ENCODE measurements at regions not wholly inside any gene's neighbourhood (a gene's known extent, or its start where the extent isn't known, plus 50 kb on each side); places are given as distances from the start of the nearest gene placed in this dataset.

DNA sequence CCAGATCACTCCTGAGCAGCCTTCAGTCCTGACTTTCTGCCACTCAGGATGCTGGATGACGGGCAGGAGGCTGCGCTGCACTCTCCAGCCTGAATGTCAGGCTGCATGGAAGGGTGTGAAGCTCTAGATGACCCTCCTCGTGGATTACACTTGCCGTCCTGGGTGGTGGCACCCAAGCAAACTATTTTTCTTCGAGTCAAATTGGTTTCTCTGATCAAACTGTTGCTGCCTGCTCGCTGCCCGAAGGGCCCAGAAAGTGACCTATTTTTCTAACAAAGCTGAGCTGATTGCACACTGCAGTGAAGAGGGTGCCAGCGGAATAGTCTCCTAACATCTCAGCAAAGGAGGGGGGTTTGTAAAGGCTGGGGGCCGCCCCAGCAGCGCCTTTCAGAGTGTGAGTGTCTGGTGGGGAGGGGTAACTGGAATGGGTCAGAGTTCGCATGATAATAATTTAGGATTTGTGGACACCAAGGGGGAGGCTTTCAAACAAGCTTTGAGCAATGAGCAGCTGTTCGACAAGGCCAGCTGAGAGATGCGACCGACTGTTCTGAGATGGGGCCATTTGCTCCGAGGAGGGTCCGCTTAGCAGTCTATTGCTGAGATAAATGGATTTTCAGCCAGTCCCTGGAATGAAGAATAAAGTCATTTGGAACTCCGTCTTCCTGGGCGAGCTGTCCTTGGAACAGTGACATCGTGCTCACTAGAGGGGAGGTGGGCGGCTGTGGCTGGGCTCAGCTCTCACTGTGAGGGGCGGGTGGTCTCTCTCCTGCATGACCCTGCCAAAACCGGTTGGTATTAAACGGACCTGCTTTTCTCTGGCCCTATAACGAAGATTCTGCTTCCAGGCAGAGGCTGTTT is 537.6 kb downstream of the BRD1 start:
- no peaks in the 10 kb centered on the region for H3F3A ChIP-seq (ENCODE audit: low read depth)
- H2AFZ ChIP-seq (ENCODE audit: low read length), result no peak overlapping the region
- H3K79me2 ChIP-seq (ENCODE audit: insufficient read depth, low read length), result no peaks in the 10 kb centered on the region
- no peaks in the 10 kb centered on the region for H3K36me3 ChIP-seq (ENCODE audit: insufficient read depth, low read length)
- TF ChIP-seq, protein P1, sequence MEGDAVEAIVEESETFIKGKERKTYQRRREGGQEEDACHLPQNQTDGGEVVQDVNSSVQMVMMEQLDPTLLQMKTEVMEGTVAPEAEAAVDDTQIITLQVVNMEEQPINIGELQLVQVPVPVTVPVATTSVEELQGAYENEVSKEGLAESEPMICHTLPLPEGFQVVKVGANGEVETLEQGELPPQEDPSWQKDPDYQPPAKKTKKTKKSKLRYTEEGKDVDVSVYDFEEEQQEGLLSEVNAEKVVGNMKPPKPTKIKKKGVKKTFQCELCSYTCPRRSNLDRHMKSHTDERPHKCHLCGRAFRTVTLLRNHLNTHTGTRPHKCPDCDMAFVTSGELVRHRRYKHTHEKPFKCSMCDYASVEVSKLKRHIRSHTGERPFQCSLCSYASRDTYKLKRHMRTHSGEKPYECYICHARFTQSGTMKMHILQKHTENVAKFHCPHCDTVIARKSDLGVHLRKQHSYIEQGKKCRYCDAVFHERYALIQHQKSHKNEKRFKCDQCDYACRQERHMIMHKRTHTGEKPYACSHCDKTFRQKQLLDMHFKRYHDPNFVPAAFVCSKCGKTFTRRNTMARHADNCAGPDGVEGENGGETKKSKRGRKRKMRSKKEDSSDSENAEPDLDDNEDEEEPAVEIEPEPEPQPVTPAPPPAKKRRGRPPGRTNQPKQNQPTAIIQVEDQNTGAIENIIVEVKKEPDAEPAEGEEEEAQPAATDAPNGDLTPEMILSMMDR (conservative IDR thresholded peaks at IDR 0.05; ENCODE audit: low read length), result no peak
- TF ChIP-seq EZH2phosphoT487 (IDR thresholded peaks at IDR 0.05; ENCODE audit: borderline replicate concordance), result no peak
- no peak overlapping the region for H3K4me2 ChIP-seq (ENCODE audit: low read depth, low read length, poor library complexity, severe bottlenecking)
- no peak overlapping the region for H3K9ac ChIP-seq (ENCODE audit: low read depth, low read length, poor library complexity, severe bottlenecking)
- H3K27me3 ChIP-seq (ENCODE audit: insufficient read depth, low read length, poor library complexity, severe bottlenecking), result no peaks in the 10 kb centered on the region
- no peaks in the 10 kb centered on the region for H4K20me1 ChIP-seq (ENCODE audit: insufficient read depth, low read length, poor library complexity, severe bottlenecking)
- no peaks in the 10 kb centered on the region for H3K9me2 ChIP-seq (replicated peaks; ENCODE audit: low read depth, low read length)
- H3K4me3 ChIP-seq (ENCODE audit: low read length, poor library complexity, severe bottlenecking), result no peak overlapping the region
- H3K4me1 ChIP-seq (ENCODE audit: insufficient read depth, low read length, poor library complexity, severe bottlenecking), result no peaks in the 10 kb centered on the region
- peaks cover 17% of the 10 kb centered on the region; the same call in 1 of the 2 replicates for H3K9me3 ChIP-seq (ENCODE audit: insufficient read depth, low read depth, low read length)

DNA sequence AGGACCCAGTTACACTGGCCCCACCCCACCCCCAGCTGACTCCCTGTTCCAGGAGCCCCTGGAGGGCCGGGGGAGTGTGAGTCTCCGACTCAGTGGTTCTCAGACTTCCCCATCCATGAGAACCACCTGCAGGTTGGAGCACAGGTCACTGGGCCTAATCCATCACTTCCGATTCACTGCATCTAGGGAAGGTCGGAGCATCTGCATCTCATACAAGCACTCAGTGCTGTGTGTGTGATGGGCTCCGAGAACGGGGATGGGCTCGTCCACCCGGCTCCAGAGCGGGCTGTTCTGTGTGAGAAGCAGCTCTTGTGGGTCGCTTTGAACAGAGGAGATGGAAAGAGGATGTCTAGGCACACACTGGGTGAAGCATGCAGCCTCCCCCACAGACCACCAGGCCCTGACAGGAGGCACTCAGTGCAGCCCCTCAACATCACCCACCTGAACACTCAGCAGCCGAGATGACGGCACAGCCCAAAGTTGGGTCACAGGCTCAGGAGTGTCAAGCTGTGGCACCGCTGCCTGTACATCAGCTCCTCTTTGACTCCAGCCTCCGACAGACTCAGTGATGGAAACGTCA is 541.4 kb downstream of the BRD1 start:
- H2AFZ ChIP-seq (ENCODE audit: low read length), result no peak overlapping the region
- H3K36me3 ChIP-seq (ENCODE audit: insufficient read depth, low read length), result no peaks in the 10 kb centered on the region
- no peaks in the 10 kb centered on the region for H3K9me2 ChIP-seq (replicated peaks; ENCODE audit: low read depth, low read length)
- H3K27me3 ChIP-seq (ENCODE audit: insufficient read depth, low read length, poor library complexity, severe bottlenecking), result no peaks in the 10 kb centered on the region
- no peaks in the 10 kb centered on the region for H3K79me2 ChIP-seq (ENCODE audit: insufficient read depth, low read length)
- H3K9me3 ChIP-seq (ENCODE audit: insufficient read depth, low read depth, low read length), result peaks cover 10% of the 10 kb centered on the region; the same call in 1 of the 2 replicates
- H3K4me2 ChIP-seq (ENCODE audit: low read depth, low read length, poor library complexity, severe bottlenecking), result no peak overlapping the region
- H3K4me1 ChIP-seq (ENCODE audit: insufficient read depth, low read length, poor library complexity, severe bottlenecking), result no peaks in the 10 kb centered on the region
- no peak overlapping the region for H3K4me3 ChIP-seq (ENCODE audit: low read length, poor library complexity, severe bottlenecking)
- no peaks in the 10 kb centered on the region for H3F3A ChIP-seq (ENCODE audit: low read depth)
- no peak for TF ChIP-seq EZH2phosphoT487 (IDR thresholded peaks at IDR 0.05; ENCODE audit: borderline replicate concordance)
- TF ChIP-seq, protein P1 (conservative IDR thresholded peaks at IDR 0.05; ENCODE audit: low read length), result no peak
- no peaks in the 10 kb centered on the region for H4K20me1 ChIP-seq (ENCODE audit: insufficient read depth, low read length, poor library complexity, severe bottlenecking)
- no peak overlapping the region for H3K9ac ChIP-seq (ENCODE audit: low read depth, low read length, poor library complexity, severe bottlenecking)

GRCh38 chr22:49284931-49285330 is 542.7 kb downstream of the BRD1 start:
- no peaks in the 10 kb centered on the region for H3F3A ChIP-seq (ENCODE audit: low read depth)
- H3K4me1 ChIP-seq (ENCODE audit: insufficient read depth, low read length, poor library complexity, severe bottlenecking), result no peaks in the 10 kb centered on the region
- no peak overlapping the region for H2AFZ ChIP-seq (ENCODE audit: low read length)
- no peaks in the 10 kb centered on the region for H3K36me3 ChIP-seq (ENCODE audit: insufficient read depth, low read length)
- peaks cover 18% of the 10 kb centered on the region; the same call in 1 of the 2 replicates for H3K9me3 ChIP-seq (ENCODE audit: insufficient read depth, low read depth, low read length)
- H3K9me2 ChIP-seq (replicated peaks; ENCODE audit: low read depth, low read length), result no peaks in the 10 kb centered on the region
- no peaks in the 10 kb centered on the region for H3K27me3 ChIP-seq (ENCODE audit: insufficient read depth, low read length, poor library complexity, severe bottlenecking)
- no peak overlapping the region for H3K9ac ChIP-seq (ENCODE audit: low read depth, low read length, poor library complexity, severe bottlenecking)
- no peak for TF ChIP-seq EZH2phosphoT487 (IDR thresholded peaks at IDR 0.05; ENCODE audit: borderline replicate concordance)
- H4K20me1 ChIP-seq (ENCODE audit: insufficient read depth, low read length, poor library complexity, severe bottlenecking), result no peaks in the 10 kb centered on the region
- H3K79me2 ChIP-seq (ENCODE audit: insufficient read depth, low read length), result no peaks in the 10 kb centered on the region
- H3K4me2 ChIP-seq (ENCODE audit: low read depth, low read length, poor library complexity, severe bottlenecking), result no peak overlapping the region
- H3K4me3 ChIP-seq (ENCODE audit: low read length, poor library complexity, severe bottlenecking), result no peak overlapping the region
